NCI-H2081 (cell line): ENCODE measurements at regions not wholly inside any gene's neighbourhood (a gene's known extent, or its start where the extent isn't known, plus 50 kb on each side); places are given as distances from the start of the nearest gene placed in this dataset.
A peak's percentile ranks its signal among the peaks of the same experiment; 100 is the strongest.
"Not testable (repeated sequence)": the region's sequence is repeated elsewhere in the genome, so short reads cannot be mapped to it uniquely, and the experiment has no call there.

ENCODE experiments used
- DNase-seq, 2 experiments: peaks; one replicate each; lab custom pipeline; 2025; lab: John Stamatoyannopoulos, UW

- no peak for DNase-seq
Measured at GRCh38 chr7:112678626-112679025, 111.6 kb downstream of the TMEM168 start.

- not testable (repeated sequence) for DNase-seq
Measured at GRCh38 chr7:112689466-112690177, 100.6 kb downstream of the TMEM168 start.

DNA sequence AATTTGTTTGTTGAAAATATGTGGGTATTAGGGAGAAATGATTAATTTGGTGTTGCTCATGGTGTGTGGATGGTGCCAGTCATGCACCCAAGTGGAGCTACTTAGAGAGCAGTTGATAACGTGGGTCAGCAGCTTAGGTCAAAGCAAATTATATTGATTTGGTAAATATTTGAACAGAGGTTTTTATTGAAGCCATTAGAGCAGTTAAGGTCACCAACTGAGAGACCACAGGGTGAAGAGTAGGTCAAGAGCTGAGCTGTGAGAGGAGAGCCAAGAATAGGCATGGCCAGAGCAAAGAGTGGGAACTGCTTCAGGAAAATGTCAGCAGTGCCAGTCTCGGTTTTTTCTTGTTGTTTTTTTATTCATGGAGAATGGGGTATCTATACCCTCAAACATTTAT lies 97.9 kb downstream of the TMEM168 start:
- no peak for DNase-seq

DNA sequence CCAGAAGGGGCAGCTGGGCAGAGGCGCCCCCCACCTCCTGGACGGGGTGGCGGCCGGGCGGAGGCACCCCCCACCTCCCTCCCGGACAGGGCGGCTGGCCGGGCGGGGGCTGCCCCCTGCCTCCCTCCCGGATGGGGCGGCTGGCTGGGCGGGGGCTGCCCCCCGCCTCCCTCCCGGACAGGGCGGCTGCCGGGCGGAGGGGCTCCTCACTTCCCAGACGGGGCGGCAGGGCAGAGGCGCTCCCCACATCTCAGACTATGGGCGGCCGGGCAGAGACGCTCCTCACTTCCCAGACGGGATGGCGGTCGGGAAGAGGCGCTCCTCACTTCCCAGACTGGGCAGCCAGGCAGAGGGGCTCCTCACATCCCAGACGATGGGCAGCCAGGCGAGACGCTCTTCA lies 93.0 kb downstream of the TMEM168 start:
- not testable (repeated sequence) for DNase-seq

GRCh38 chr7:112699725-112700513 lies 90.3 kb downstream of the TMEM168 start:
- DNase-seq = no peak

DNA sequence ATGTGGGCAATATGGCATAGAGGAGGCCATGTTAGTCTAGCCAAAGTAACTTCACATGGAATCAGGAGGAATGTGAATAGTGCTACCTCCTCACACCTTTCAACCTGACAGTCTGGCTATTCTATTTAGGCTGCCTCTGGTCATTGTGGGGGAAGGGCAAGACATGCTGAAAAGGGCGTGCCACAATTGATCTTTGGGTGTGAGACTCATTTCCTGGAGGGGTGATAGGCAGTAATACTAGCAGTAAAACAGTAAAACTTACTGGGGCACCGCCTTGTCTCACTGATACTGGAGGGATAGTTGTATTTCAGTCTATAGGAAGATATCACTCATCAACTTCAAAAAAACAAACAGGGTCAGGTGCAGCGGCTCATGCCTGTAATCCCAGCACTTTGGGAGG lies 88.7 kb downstream of the TMEM168 start:
- no peak for DNase-seq

- DNase-seq = peak in 1 of 2 experiments; percentile 49
Measured at GRCh38 chr7:112707655-112708054, 82.5 kb downstream of the TMEM168 start.

- peak in 1 of 2 experiments; percentile 15 for DNase-seq
Measured at GRCh38 chr7:112708236-112708635, 82.0 kb downstream of the TMEM168 start.
